Body of pancreas (tissue), 4 donors: ENCODE measurements at regions not wholly inside any gene's neighbourhood (a gene's known extent, or its start where the extent isn't known, plus 50 kb on each side); places are given as distances from the start of the nearest gene placed in this dataset.

Source experiments
- ATAC-seq: fragments of 150-250 bp; one replicate; pipeline ENCODE4 v1.9.1; 2016
- DNase-seq, 4 donors: peaks; one replicate each; pipeline ENCODE4 v3.0.0-alpha.2; 2019
- H3K27ac ChIP-seq, 4 donors: fragments of 200-600 bp; sonication (generic); 1 replicate in 3 of 4; 2 replicates in 1 of 4; pipeline versions ENCODE4 v1.5.1 to v1.6.1; 2016 to 2019; ENCODE audit warnings: mild to moderate bottlenecking in 1 of 4, mixed read lengths in 1 of 4, moderate library complexity in 1 of 4
- H3K27me3 ChIP-seq, 2 donors: fragments of 200-600 bp; sonication (generic); one replicate each; pipeline ENCODE4 v1.6.0; 2016; ENCODE audit warnings: mild to moderate bottlenecking in 1 of 2
- H3K36me3 ChIP-seq, 2 donors: fragments of 200-600 bp; sonication (generic); replicated peaks in 1 of 2; 2 replicates each; pipeline ENCODE4 v1.5.1; 2016; ENCODE audit warnings: low read depth in 2 of 2; ENCODE audit not compliant: insufficient read depth in 1 of 2
- H3K4me1 ChIP-seq: fragments of 200-600 bp; sonication (generic); one replicate; pipeline ENCODE4 v1.6.0; 2016
- H3K4me3 ChIP-seq, 2 donors: fragments of 200-600 bp; sonication (generic); 1 replicate in 1 of 2; 2 replicates in 1 of 2; pipeline ENCODE4 v1.5.1; 2016 to 2019
- H3K9me3 ChIP-seq, 3 donors: fragments of 200-600 bp; sonication (generic); 1 replicate in 2 of 3; 2 replicates in 1 of 3; pipeline ENCODE4 v1.5.1; 2016
- CTCF ChIP-seq, 7 experiments: fragments of 450-650 bp in 4 of 7; fragments of 200-600 bp in 3 of 7; sonication (generic) in 3 of 7; IDR thresholded peaks; one replicate each; pipeline ENCODE4 v1.5.1; 2016 to 2019; ENCODE audit warnings: antibody characterized with exemption in 7 of 7
- POLR2A ChIP-seq, 3 donors: fragments of 450-650 bp; IDR thresholded peaks; one replicate each; pipeline ENCODE4 v1.6.1; 2016; ENCODE audit warnings: antibody characterized with exemption in 3 of 3, mild to moderate bottlenecking in 2 of 3
- WGBS, 2 donors: methylation state at CpG; one replicate each; pipeline ENCODE4 v1.1.5; 2017; 5-methylcytosine and 5-hydroxymethylcytosine counted together
- intact Hi-C: fragments of 100-400 bp; cut with DNase I; formaldehyde crosslinking; loops from one replicate; pipeline ENCODE4 v1.15.1; 2023

GRCh38 chr11:103709371-103709770 is 327.1 kb upstream of the DDI1 start:
- no peaks in the 10 kb centered on the region for H3K36me3 ChIP-seq
- no peaks in the 10 kb centered on the region for H3K9me3 ChIP-seq
- ATAC-seq (no peak), DNase-seq (no peak)
- H3K4me3 ChIP-seq: no peak overlapping the region
- WGBS, 2 donors: 41 to 44% methylated on average over 2 of the region's 2 CpGs
- H3K27me3 ChIP-seq: no peaks in the 10 kb centered on the region
- TF ChIP-seq POLR2A (IDR thresholded peaks at IDR 0.05): no peak
- no peak for TF ChIP-seq CTCF (IDR thresholded peaks at IDR 0.05)
- no peaks in the 10 kb centered on the region for H3K4me1 ChIP-seq
- intact Hi-C loops: no loop called here
- H3K27ac ChIP-seq: no peak overlapping the region

GRCh38 chr11:103714246-103714645 is 322.2 kb upstream of the DDI1 start:
- intact Hi-C loops: no loop called here
- DNase-seq: no peak
- no peak overlapping the region for H3K27ac ChIP-seq
- no peaks in the 10 kb centered on the region for H3K9me3 ChIP-seq
- no peak overlapping the region for H3K4me3 ChIP-seq
- no peaks in the 10 kb centered on the region for H3K4me1 ChIP-seq
- no peaks in the 10 kb centered on the region for H3K36me3 ChIP-seq
- no peaks in the 10 kb centered on the region for H3K27me3 ChIP-seq
- TF ChIP-seq CTCF (IDR thresholded peaks at IDR 0.05) (no peak), POLR2A (IDR thresholded peaks at IDR 0.05) (no peak)
- ATAC-seq: no peak

GRCh38 chr11:103716363-103716762 is 320.1 kb upstream of the DDI1 start:
- Histone ChIP-seq H3K4me1 (no peaks in the 10 kb centered on the region), H3K4me3 (no peak overlapping the region), H3K27me3 (no peaks in the 10 kb centered on the region), H3K27ac (no peak overlapping the region), H3K9me3 (no peaks in the 10 kb centered on the region), H3K36me3 (no peaks in the 10 kb centered on the region)
- TF ChIP-seq POLR2A (IDR thresholded peaks at IDR 0.05) (no peak), CTCF (IDR thresholded peaks at IDR 0.05) (no peak)
- intact Hi-C loops: no loop called here
- no peak for DNase-seq
- 76 to 77% methylated on average over 3 of the region's 3 CpGs for WGBS, 2 donors
- no peak for ATAC-seq

DNA sequence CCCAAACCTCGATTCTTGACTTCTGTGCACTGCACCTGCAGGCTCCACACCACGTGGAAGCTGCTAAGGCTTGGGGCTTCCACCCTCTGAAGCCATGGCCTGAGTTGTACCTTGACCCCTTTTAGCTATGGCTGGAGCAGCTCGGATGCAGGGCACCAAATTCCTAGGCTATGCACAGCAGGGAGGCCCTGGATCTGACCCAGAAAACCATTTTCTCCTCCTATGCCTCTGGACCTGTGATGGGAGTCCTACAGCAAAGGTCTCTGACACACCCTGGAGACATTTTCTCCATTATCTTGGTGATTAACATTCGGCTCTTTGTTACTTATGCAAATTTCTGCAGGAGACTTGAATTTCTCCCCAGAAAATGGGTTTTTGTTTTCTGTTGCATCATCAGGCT is 309.2 kb upstream of the DDI1 start:
- Histone ChIP-seq H3K27ac (no peak overlapping the region), H3K9me3 (no peaks in the 10 kb centered on the region), H3K36me3 (no peaks in the 10 kb centered on the region), H3K4me1 (no peaks in the 10 kb centered on the region), H3K4me3 (no peak overlapping the region), H3K27me3 (no peaks in the 10 kb centered on the region)
- TF ChIP-seq POLR2A (IDR thresholded peaks at IDR 0.05) (no peak), CTCF (IDR thresholded peaks at IDR 0.05) (no peak)
- DNase-seq (no peak), ATAC-seq (no peak)
- intact Hi-C loops: no loop called here
- 55 to 76% methylated on average over 4 of the region's 4 CpGs for WGBS, 2 donors

DNA sequence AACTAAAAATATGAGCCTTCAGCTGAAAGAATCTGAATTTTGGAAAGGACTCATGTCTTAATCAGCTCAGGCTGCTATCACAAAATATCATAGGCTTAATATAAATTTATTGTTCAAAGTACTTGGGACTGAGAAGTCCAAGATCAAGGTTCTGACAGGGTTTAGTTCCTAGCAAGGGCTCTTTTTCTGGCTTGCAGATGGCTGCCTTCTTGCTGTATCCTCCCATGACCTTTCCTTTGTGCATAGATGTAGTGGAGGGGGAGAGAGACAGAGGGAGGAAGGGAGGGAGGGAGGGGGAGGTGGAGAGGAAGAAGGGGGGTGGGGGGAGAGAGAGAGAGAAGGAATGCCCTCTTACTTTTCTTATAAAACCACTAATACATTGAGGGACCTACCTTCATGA is 306.8 kb upstream of the DDI1 start:
- Histone ChIP-seq H3K4me1 (no peaks in the 10 kb centered on the region), H3K27me3 (no peaks in the 10 kb centered on the region), H3K9me3 (no peaks in the 10 kb centered on the region), H3K4me3 (no peak overlapping the region), H3K27ac (no peak overlapping the region), H3K36me3 (no peaks in the 10 kb centered on the region)
- intact Hi-C loops: no loop called here
- DNase-seq (no peak), ATAC-seq (no peak)
- TF ChIP-seq POLR2A (IDR thresholded peaks at IDR 0.05) (no peak), CTCF (IDR thresholded peaks at IDR 0.05) (no peak)
